CD14-positive monocyte (primary cell): ENCODE measurements at regions not wholly inside any gene's neighbourhood (a gene's known extent, or its start where the extent isn't known, plus 50 kb on each side); places are given as distances from the start of the nearest gene placed in this dataset.

Experiments
- DNase-seq, 3 donors: peaks; one replicate each; pipeline ENCODE4 v3.0.0-alpha.2; 2011 to 2022
- H2AFZ ChIP-seq: 2 replicates; pipeline ENCODE4 v1.6.0; 2012; ENCODE audit warnings: mild to moderate bottlenecking, low read depth, low read length, inconsistent platforms; ENCODE audit not compliant: insufficient read depth, poor library complexity, severe bottlenecking
- H3K27ac ChIP-seq, 2 donors: 1 replicate in 1 of 2; 2 replicates in 1 of 2; pipeline ENCODE4 v1.5.1; 2012 to 2013; ENCODE audit warnings: low read length in 2 of 2, control low read depth in 1 of 2, inconsistent platforms in 1 of 2, low read depth in 1 of 2, mild to moderate bottlenecking in 1 of 2
- H3K27me3 ChIP-seq, 2 donors: one replicate each; pipeline versions ENCODE4 v1.6.0 to v1.6.1; 2011 to 2013; ENCODE audit warnings: low read length in 2 of 2; ENCODE audit not compliant: control insufficient read depth in 2 of 2, insufficient read depth in 2 of 2
- H3K36me3 ChIP-seq, 2 donors: replicated peaks in 1 of 2; 1 replicate in 1 of 2; 2 replicates in 1 of 2; pipeline versions ENCODE4 v1.5.1 to v1.6.1; 2012 to 2013; ENCODE audit warnings: low read length in 2 of 2, control low read depth in 1 of 2, inconsistent platforms in 1 of 2, mild to moderate bottlenecking in 1 of 2; ENCODE audit not compliant: insufficient read depth in 2 of 2, control insufficient read depth in 1 of 2
- H3K4me1 ChIP-seq, 2 donors: 1 replicate in 1 of 2; 2 replicates in 1 of 2; pipeline versions ENCODE4 v1.5.1 to v1.6.1; 2012 to 2013; ENCODE audit warnings: low read length in 2 of 2, control low read depth in 1 of 2, inconsistent platforms in 1 of 2, mild to moderate bottlenecking in 1 of 2, moderate library complexity in 1 of 2; ENCODE audit not compliant: insufficient read depth in 2 of 2, control insufficient read depth in 1 of 2
- H3K4me2 ChIP-seq: replicated peaks from 2 replicates; pipeline ENCODE3; 2012; ENCODE audit warnings: low read length, moderate library complexity, mild to moderate bottlenecking; ENCODE audit not compliant: poor library complexity, severe bottlenecking; ENCODE audit errors: extremely low read depth
- H3K4me3 ChIP-seq, 3 experiments: fragments of 200-600 bp in 1 of 3; sonication (generic) in 1 of 3; replicated peaks in 1 of 3; 1 replicate in 2 of 3; 2 replicates in 1 of 3; pipeline ENCODE4 v1.5.1; 2011 to 2013; ENCODE audit warnings: low read length in 3 of 3, mild to moderate bottlenecking in 3 of 3, control low read depth in 2 of 3, low read depth in 2 of 3, inconsistent platforms in 1 of 3, moderate library complexity in 1 of 3
- H3K79me2 ChIP-seq: 2 replicates; pipeline ENCODE4 v1.6.0; 2012; ENCODE audit warnings: mild to moderate bottlenecking, control low read depth, inconsistent platforms, low read length, moderate library complexity; ENCODE audit not compliant: insufficient read depth
- H3K9ac ChIP-seq: 2 replicates; pipeline ENCODE4 v1.6.0; 2017; ENCODE audit warnings: low read length, mild to moderate bottlenecking; ENCODE audit not compliant: insufficient read depth, poor library complexity, severe bottlenecking
- H3K9me3 ChIP-seq, 2 donors: replicated peaks in 1 of 2; 1 replicate in 1 of 2; 2 replicates in 1 of 2; pipeline versions ENCODE4 v1.5.1 to v1.6.1; 2012 to 2013; ENCODE audit warnings: low read length in 2 of 2, control low read depth in 1 of 2; ENCODE audit not compliant: control insufficient read depth in 1 of 2, insufficient read depth in 1 of 2
- H4K20me1 ChIP-seq: 2 replicates; pipeline ENCODE4 v1.6.0; 2012; ENCODE audit warnings: mild to moderate bottlenecking, low read length, control low read depth, moderate library complexity; ENCODE audit not compliant: insufficient read depth
- H3K27ac Mint-ChIP-seq, 7 donors: one replicate each; pipeline ENCODE4 v1.8.0; 2020; ENCODE audit warnings: mild to moderate bottlenecking in 7 of 7, mixed read lengths in 7 of 7, moderate library complexity in 6 of 7, inconsistent platforms in 2 of 7
- H3K27me3 Mint-ChIP-seq, 3 donors: one replicate each; pipeline ENCODE4 v1.8.0; 2021 to 2022; ENCODE audit warnings: low read depth in 3 of 3, mild to moderate bottlenecking in 3 of 3, mixed read lengths in 3 of 3, moderate library complexity in 3 of 3, inconsistent platforms in 1 of 3
- H3K36me3 Mint-ChIP-seq, 2 donors: one replicate each; pipeline ENCODE4 v1.8.0; 2020; ENCODE audit warnings: mixed read lengths in 2 of 2, inconsistent platforms in 1 of 2, mild to moderate bottlenecking in 1 of 2
- H3K4me1 Mint-ChIP-seq: one replicate; pipeline ENCODE4 v1.8.0; 2020; ENCODE audit warnings: mild to moderate bottlenecking, mixed read lengths
- H3K4me3 Mint-ChIP-seq, 2 donors: one replicate each; pipeline ENCODE4 v1.8.0; 2020; ENCODE audit warnings: mild to moderate bottlenecking in 2 of 2, mixed read lengths in 2 of 2, moderate library complexity in 1 of 2
- H3K9me3 Mint-ChIP-seq, 7 donors: one replicate each; pipeline ENCODE4 v1.8.0; 2020 to 2022; ENCODE audit warnings: mixed read lengths in 7 of 7, mild to moderate bottlenecking in 6 of 7, moderate library complexity in 6 of 7, inconsistent platforms in 2 of 7
- CTCF ChIP-seq: fragments of 200-600 bp; IDR thresholded peaks from one replicate; pipeline ENCODE4 v1.8.0; 2022; ENCODE audit warnings: antibody characterized with exemption, mild to moderate bottlenecking
- WGBS: methylation state at CpG from one replicate; pipeline ENCODE4 v1.1.5; 2013; ENCODE audit warnings: missing lambda C conversion rate; ENCODE audit not compliant: insufficient coverage; 5-methylcytosine and 5-hydroxymethylcytosine counted together
- intact Hi-C, 2 donors: fragments of 100-400 bp; cut with micrococcal nuclease; formaldehyde crosslinking; loops; one replicate each; pipeline versions ENCODE4 v1.15.0 to v1.15.1; 2023

GRCh38 chr13:55403887-55404487 lies 1736.7 kb upstream of the PRR20A start:
- no peak overlapping the region for H3K4me2 ChIP-seq
- no peak for TF ChIP-seq CTCF
- intact Hi-C loops: no loop called here
- H3K27me3 Mint-ChIP-seq: no peaks in the 10 kb centered on the region
- H3K27ac Mint-ChIP-seq: no peak overlapping the region
- H3K4me1 ChIP-seq: no peaks in the 10 kb centered on the region
- no peaks in the 10 kb centered on the region for H3K36me3 Mint-ChIP-seq
- no peaks in the 10 kb centered on the region for H3K9me3 ChIP-seq
- no peaks in the 10 kb centered on the region for H3K79me2 ChIP-seq
- H3K36me3 ChIP-seq: no peaks in the 10 kb centered on the region
- H4K20me1 ChIP-seq: no peaks in the 10 kb centered on the region
- H3K9ac ChIP-seq: no peak overlapping the region
- DNase-seq: no peak
- no peaks in the 10 kb centered on the region for H3K4me1 Mint-ChIP-seq
- H3K4me3 Mint-ChIP-seq: no peak overlapping the region
- peaks cover 0 to 2% (median 0%) of the 10 kb centered on the region in 7 donors for H3K9me3 Mint-ChIP-seq
- no peaks in the 10 kb centered on the region for H3K27me3 ChIP-seq
- no peak overlapping the region for H3K4me3 ChIP-seq
- no peak overlapping the region for H3K27ac ChIP-seq
- H2AFZ ChIP-seq: no peak overlapping the region

- Histone ChIP-seq H3K9ac (no peak overlapping the region), H3K79me2 (no peaks in the 10 kb centered on the region), H3K27ac (no peak overlapping the region), H3K4me1 (no peaks in the 10 kb centered on the region), H3K4me2 (no peak overlapping the region), H4K20me1 (no peaks in the 10 kb centered on the region), H3K27me3 (no peaks in the 10 kb centered on the region), H3K4me3 (no peak overlapping the region), H2AFZ (no peak overlapping the region), H3K36me3 (no peaks in the 10 kb centered on the region), H3K9me3 (no peaks in the 10 kb centered on the region)
- no peak for TF ChIP-seq CTCF
- no peaks in the 10 kb centered on the region for H3K36me3 Mint-ChIP-seq
- intact Hi-C loops: no loop called here
- H3K9me3 Mint-ChIP-seq: peaks cover 0 to 8% (median 0%) of the 10 kb centered on the region in 7 donors
- no peak for DNase-seq
- no peak overlapping the region for H3K4me3 Mint-ChIP-seq
- 26% methylated on average over 3 of the region's 8 CpGs for WGBS
- peak overlapping the region in 2 of 7 donors; percentile 43 to 62 for H3K27ac Mint-ChIP-seq
- H3K27me3 Mint-ChIP-seq: no peaks in the 10 kb centered on the region
- no peaks in the 10 kb centered on the region for H3K4me1 Mint-ChIP-seq
These were observed 1730.1 kb upstream of the PRR20A start for GRCh38 chr13:55410398-55411330.
